Adrenal gland (tissue), 9 donors: ENCODE measurements at regions not wholly inside any gene's neighbourhood (a gene's known extent, or its start where the extent isn't known, plus 50 kb on each side); places are given as distances from the start of the nearest gene placed in this dataset.

Source experiments
- DNase-seq, 7 donors: peaks; one replicate each; pipeline ENCODE4 v3.0.0-alpha.2; 2019 to 2020
- H3K27ac ChIP-seq, 5 donors: fragments of 200-600 bp; sonication (generic) in 4 of 5; 1 replicate in 3 of 5; 2 replicates in 2 of 5; pipeline versions ENCODE4 v1.5.1 to v1.8.0; 2016 to 2020; ENCODE audit warnings: mild to moderate bottlenecking in 1 of 5
- H3K27me3 ChIP-seq: fragments of 200-600 bp; 2 replicates; pipeline ENCODE4 v1.8.0; 2021
- H3K36me3 ChIP-seq, 2 donors: fragments of 200-600 bp; replicated peaks in 1 of 2; 1 replicate in 1 of 2; 2 replicates in 1 of 2; pipeline versions ENCODE4 v1.5.1 to v1.8.0; 2018 to 2022
- H3K4me1 ChIP-seq, 2 donors: fragments of 200-600 bp; replicated peaks in 1 of 2; 1 replicate in 1 of 2; 2 replicates in 1 of 2; pipeline versions ENCODE4 v1.5.1 to v1.8.0; 2018 to 2021
- H3K4me3 ChIP-seq, 4 donors: fragments of 200-600 bp; sonication (generic) in 3 of 4; one replicate each; pipeline ENCODE4 v1.5.1; 2016 to 2018
- H3K9me3 ChIP-seq, 3 donors: fragments of 200-600 bp; sonication (generic) in 1 of 3; replicated peaks in 1 of 3; 1 replicate in 2 of 3; 2 replicates in 1 of 3; pipeline versions ENCODE4 v1.5.1 to v1.8.0; 2016 to 2021
- CTCF ChIP-seq, 6 experiments: fragments of 450-650 bp in 4 of 6; fragments of 200-600 bp in 2 of 6; sonication (generic) in 1 of 6; IDR thresholded peaks; 1 replicate in 5 of 6; 2 replicates in 1 of 6; pipeline versions ENCODE4 v1.5.1 to v1.8.0; 2016 to 2021; ENCODE audit warnings: antibody characterized with exemption in 6 of 6, mild to moderate bottlenecking in 2 of 6, moderate library complexity in 1 of 6
- POLR2A ChIP-seq, 2 donors: fragments of 450-650 bp; IDR thresholded peaks; one replicate each; pipeline ENCODE4 v1.6.1; 2017; ENCODE audit warnings: antibody characterized with exemption in 2 of 2, mild to moderate bottlenecking in 2 of 2, moderate library complexity in 1 of 2
- WGBS, 4 donors: extraction: QIAGEN DNeasy Blood & Tissue Kit in 2 of 4; methylation state at CpG; one replicate each; pipeline versions ENCODE4 v1.1.5 to v1.1.7; 2013 to 2017; 5-methylcytosine and 5-hydroxymethylcytosine counted together
- intact Hi-C, 2 donors: fragments of 100-400 bp; cut with DNase I; formaldehyde crosslinking; loops; one replicate each; pipeline versions ENCODE4 v1.14.1 to v1.15.0; 2022 to 2023
- donor health status: healthy with polysubstance abuse.
- donor health status: Bipolar disorder and iron deficiency.
- donor health status: DM: yes; HTN: yes; CAD: no.
- donor health status: DM: no; HTN: no; CAD: no.
- donor health status: DM: no; HTN: no; CAD: no.

- Histone ChIP-seq H3K36me3 (no peaks in the 10 kb centered on the region), H3K9me3 (no peaks in the 10 kb centered on the region), H3K27ac (peak overlapping the region; percentile 51 to 87 (median 85)), H3K4me3 (peak overlapping the region in 3 of 4 donors; percentile 36 to 77 (median 61)), H3K4me1 (peaks cover 15 to 18% of the 10 kb centered on the region in 2 donors), H3K27me3 (no peaks in the 10 kb centered on the region)
- WGBS, 4 donors, result 0 to 9% (median 5%) methylated on average over 11 to 76 of the region's 76 CpGs
- intact Hi-C loops, result no loop called here
- DNase-seq, result peak; percentile 91 to 94 (median 93)
- TF ChIP-seq CTCF (IDR thresholded peaks at IDR 0.05) (no peak), POLR2A (IDR thresholded peaks at IDR 0.05) (peak; percentile 80 to 88)
Measured at GRCh38 chr5:61625681-61626621, 293.9 kb downstream of the ZSWIM6 start.

DNA sequence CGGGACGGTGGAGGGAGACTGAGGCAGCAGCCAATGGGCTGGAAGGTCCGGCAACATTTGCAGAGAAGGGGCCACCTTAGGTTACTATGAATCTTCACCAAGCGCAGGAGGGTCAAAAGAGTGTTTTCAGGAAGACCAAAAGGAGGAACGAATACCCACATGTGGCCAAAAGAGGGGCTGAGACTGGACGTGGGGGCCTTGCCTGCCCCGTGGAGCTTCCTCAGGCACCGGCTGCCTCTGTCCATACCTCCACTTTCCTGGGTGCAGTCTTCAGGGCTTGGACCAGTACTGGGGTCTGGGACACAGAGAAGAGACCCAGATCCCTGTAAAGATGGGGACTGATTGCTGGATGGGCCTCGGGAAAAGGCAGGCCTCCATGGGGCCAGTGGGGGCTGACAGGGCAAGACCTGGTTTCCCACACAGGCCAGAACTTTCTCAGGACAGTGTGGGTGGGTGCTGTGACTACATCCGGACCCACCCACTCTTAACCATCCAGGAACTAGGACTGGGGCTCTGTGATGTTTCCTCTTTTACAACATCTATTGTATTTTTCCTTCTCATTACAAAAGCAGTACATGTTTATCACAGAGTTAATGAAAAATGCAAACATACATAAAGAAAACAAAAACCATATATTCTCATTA, 294.7 kb downstream of the ZSWIM6 start:
- H3K36me3 ChIP-seq, result no peaks in the 10 kb centered on the region
- TF ChIP-seq POLR2A (IDR thresholded peaks at IDR 0.05), result no peak
- no peak for TF ChIP-seq CTCF (IDR thresholded peaks at IDR 0.05)
- peak in 1 of 7 donors; percentile 23 for DNase-seq
- no peaks in the 10 kb centered on the region for H3K27me3 ChIP-seq
- H3K9me3 ChIP-seq, result no peaks in the 10 kb centered on the region
- peak overlapping the region in 2 of 4 donors; percentile 61 to 77 for H3K4me3 ChIP-seq
- intact Hi-C loops, result no loop called here
- 51 to 77% (median 59%) methylated on average over 7 to 10 of the region's 10 CpGs for WGBS, 4 donors
- peak overlapping the region in 3 of 5 donors; percentile 85 to 87 (median 85) for H3K27ac ChIP-seq
- peaks cover 13 to 15% of the 10 kb centered on the region in 2 donors for H3K4me1 ChIP-seq

DNA sequence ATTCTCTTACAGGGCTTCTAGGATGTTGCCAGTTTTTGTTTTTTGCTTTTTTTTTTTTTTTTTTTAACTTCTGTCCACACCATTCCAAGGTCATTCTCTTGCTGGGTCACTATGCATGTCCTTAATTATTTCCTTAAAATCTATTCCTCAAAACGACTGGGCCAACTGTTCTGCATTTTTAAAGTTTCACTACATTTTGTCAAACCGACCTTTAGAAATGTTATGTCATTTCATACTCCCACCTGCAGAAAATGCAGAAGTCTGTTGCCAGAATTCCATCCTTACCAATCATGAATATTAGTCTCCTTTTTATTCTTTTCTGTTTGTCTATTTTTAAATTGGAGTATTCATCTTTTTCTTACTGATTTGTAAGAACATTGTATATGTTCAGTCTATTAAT, 295.5 kb downstream of the ZSWIM6 start:
- H3K4me1 ChIP-seq, result peaks cover 13 to 15% of the 10 kb centered on the region in 2 donors
- 50 to 63% (median 57%) methylated on average over 2 of the region's 2 CpGs for WGBS, 4 donors
- no peaks in the 10 kb centered on the region for H3K27me3 ChIP-seq
- H3K36me3 ChIP-seq, result no peaks in the 10 kb centered on the region
- no peak for DNase-seq
- no peaks in the 10 kb centered on the region for H3K9me3 ChIP-seq
- no peak overlapping the region for H3K27ac ChIP-seq
- TF ChIP-seq CTCF (IDR thresholded peaks at IDR 0.05) (no peak), POLR2A (IDR thresholded peaks at IDR 0.05) (no peak)
- intact Hi-C loops, result no loop called here
- H3K4me3 ChIP-seq, result no peak overlapping the region

DNA sequence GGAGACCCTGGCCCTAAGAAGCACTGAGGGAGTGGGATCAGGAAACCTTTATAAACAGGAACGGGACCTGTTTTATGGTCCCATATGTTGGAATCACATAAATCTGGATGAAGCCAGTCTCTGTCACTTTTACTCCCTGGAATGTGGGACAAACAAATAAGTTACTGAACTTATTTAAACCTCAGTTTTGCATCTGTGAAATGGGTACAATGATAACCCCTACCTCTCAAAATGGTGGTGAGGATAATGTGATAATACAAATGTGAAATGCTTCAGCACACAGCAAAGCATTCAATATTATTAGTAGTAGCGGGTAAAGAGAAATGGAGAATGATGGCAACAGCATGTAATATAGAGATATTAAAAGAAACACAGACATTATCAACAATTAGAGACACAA, 298.9 kb downstream of the ZSWIM6 start:
- Histone ChIP-seq H3K27ac (peak overlapping the region in 1 of 5 donors; percentile 37), H3K4me1 (peaks cover 4 to 8% of the 10 kb centered on the region in 2 donors), H3K36me3 (no peaks in the 10 kb centered on the region), H3K4me3 (no peak overlapping the region), H3K9me3 (no peaks in the 10 kb centered on the region), H3K27me3 (no peaks in the 10 kb centered on the region)
- DNase-seq, result no peak
- TF ChIP-seq POLR2A (IDR thresholded peaks at IDR 0.05), result no peak
- no peak for TF ChIP-seq CTCF (IDR thresholded peaks at IDR 0.05)
- intact Hi-C loops, result no loop called here
- 89 to 93% (median 90%) methylated on average over 2 of the region's 2 CpGs for WGBS, 4 donors
